ENCODE measurements at regions not wholly inside any gene's neighbourhood (a gene's known extent, or its start where the extent isn't known, plus 50 kb on each side); places are given as distances from the start of the nearest gene placed in this dataset.
"Not testable (repeated sequence)": the region's sequence is repeated elsewhere in the genome, so short reads cannot be mapped to it uniquely, and the experiment has no call there.

DNA sequence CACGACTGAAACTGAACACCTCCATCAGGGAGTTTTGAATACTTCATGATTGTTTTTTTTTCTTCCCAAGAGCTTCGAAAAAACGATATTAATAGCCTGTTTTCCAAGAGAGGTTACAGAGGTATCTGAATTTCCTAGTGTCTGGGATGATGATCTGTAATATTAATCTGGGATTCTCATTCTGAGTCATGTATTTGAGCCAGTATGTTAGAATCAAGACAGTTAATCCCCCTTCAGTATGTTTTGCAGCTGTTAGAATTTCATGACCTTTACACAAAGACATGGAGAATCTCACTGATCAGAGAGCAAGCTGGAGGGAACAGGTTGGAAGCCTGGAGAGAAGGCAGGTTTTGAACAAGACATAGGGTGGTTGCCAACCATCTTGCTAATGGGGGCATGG lies 234.5 kb upstream of the GAP43 start:
- DNase-seq (ENCODE audit: low spot score): no peak

GRCh38 chr3:115396801-115397200 lies 226.5 kb upstream of the GAP43 start:
- DNase-seq (ENCODE audit: low spot score): no peak

DNA sequence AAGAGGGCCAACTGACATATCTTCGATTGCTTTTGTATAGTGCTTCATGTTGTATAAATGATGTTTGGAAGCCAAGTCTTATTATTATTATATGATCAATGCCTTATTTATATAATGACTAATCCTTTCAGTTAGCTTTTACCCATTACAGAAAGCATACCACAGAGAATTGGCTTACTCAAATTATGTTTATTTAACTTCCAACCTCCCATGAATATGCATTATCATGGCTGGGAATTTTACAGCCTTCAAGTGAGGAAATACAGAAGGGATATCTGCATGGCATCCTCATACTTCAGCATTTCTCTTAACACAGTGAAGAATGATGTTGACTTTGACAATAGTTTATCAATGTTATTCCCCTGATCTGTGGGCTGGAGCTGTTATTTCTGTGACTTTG lies 225.9 kb upstream of the GAP43 start:
- no peak for DNase-seq (ENCODE audit: low spot score)

GRCh38 chr3:115398506-115398905 lies 224.8 kb upstream of the GAP43 start:
- DNase-seq (ENCODE audit: low spot score): no peak

- DNase-seq (ENCODE audit: low spot score): no peak
Measured at GRCh38 chr3:115399750-115400149, 223.6 kb upstream of the GAP43 start.

- DNase-seq (ENCODE audit: low spot score): no peak
Measured at GRCh38 chr3:115401298-115401697, 222.0 kb upstream of the GAP43 start.

DNA sequence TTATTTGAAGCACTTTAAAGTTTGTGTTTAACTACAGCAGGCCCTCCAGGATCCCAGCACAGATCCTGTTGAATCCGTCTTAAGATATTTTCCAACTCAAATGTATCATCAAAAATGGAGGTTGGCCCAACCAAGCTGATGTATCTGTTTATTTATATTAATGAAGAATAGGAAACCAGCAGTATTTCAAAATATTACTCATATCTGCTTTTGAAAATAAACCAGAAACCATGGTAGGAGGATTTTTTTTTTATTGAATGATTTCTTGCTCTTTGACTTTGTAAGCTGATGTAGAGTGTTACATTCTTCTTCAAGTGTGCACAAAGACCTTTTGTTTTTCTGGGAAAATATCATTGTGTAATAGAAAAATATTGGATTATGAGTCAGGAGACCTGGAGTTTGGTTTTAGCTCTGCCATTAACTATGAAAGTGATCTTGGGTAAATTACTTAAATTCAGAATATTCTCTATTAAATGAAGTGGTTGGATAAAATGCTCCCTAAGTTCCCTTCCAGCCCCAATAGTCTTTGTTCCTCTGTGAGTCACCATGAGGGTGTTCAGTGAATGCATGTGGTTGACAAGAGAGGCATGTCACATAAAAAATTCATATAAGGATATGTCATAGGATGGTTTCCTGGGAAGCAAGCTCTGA lies 221.3 kb upstream of the GAP43 start:
- DNase-seq (ENCODE audit: low spot score): peak; percentile 1

GRCh38 chr3:115402651-115403050 lies 220.7 kb upstream of the GAP43 start:
- no peak for DNase-seq (ENCODE audit: low spot score)

GRCh38 chr3:115403786-115404185 lies 219.5 kb upstream of the GAP43 start:
- no peak for DNase-seq (ENCODE audit: low spot score)

GRCh38 chr3:115409596-115409995 lies 213.7 kb upstream of the GAP43 start:
- no peak for DNase-seq (ENCODE audit: low spot score)

DNA sequence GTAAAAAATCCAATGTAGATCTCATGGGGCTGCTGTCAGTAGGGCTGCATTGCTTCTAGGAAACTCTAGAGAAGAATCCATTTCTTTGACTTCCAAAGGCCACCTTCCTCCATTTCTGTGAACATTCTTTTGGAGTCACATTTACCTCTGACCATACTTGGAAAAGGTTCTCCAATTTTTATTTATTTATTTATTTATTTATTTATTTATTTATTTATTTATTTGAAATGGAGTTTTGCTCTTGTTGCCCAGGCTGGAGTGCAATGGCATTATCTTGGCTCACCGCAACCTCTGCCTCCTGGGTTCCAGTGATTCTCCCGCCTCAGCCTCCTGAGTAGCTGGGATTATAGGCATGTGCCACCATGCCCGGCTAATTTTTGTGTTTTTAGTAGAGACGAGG lies 208.7 kb upstream of the GAP43 start:
- DNase-seq (ENCODE audit: low spot score): not testable (repeated sequence)

GRCh38 chr3:115415246-115415996 lies 207.9 kb upstream of the GAP43 start:
- no peak for DNase-seq (ENCODE audit: low spot score)

DNA sequence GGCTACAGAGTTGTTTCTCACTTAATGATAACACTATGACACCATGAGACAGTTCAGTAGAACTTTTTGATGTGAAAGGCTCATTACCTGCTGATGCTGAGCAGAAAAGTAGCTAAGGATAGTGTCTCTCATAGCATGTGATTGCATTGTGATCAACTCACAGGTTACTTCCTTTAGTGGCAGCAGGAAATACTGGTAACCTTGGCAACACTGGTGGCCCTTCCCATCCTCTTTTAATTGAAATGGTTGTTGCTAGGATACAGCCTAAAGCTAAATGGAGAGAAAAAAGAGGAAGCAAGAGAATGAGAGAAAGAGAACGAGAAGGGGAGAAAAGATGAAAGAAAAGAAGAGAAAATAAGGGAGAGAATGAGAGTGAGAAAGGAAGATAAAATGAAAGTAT lies 204.7 kb upstream of the GAP43 start:
- no peak for DNase-seq (ENCODE audit: low spot score)

GRCh38 chr3:115420086-115420485 lies 203.2 kb upstream of the GAP43 start:
- DNase-seq (ENCODE audit: low spot score): no peak

DNA sequence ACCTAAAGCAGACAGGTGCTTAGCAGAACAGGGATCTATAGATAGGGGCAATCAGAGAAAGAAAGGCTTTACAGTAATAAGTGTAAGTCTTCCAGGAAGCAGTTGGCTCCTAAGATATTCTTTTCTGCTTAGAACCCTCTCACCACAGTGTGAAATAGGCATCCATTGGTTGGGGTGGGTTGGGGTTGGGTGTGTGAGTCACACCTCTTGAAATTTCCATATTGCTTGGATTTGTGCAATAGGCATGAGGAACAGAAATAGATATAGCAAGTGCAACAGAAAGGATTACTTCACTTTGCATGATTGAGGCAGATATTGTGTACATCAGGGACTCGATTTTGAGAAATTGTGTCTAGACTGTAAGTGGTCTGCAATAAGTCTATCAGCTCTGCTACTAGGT lies 200.1 kb upstream of the GAP43 start:
- DNase-seq (ENCODE audit: low spot score): no peak

GRCh38 chr3:115428841-115429240 lies 194.5 kb upstream of the GAP43 start:
- no peak for DNase-seq (ENCODE audit: low spot score)

DNA sequence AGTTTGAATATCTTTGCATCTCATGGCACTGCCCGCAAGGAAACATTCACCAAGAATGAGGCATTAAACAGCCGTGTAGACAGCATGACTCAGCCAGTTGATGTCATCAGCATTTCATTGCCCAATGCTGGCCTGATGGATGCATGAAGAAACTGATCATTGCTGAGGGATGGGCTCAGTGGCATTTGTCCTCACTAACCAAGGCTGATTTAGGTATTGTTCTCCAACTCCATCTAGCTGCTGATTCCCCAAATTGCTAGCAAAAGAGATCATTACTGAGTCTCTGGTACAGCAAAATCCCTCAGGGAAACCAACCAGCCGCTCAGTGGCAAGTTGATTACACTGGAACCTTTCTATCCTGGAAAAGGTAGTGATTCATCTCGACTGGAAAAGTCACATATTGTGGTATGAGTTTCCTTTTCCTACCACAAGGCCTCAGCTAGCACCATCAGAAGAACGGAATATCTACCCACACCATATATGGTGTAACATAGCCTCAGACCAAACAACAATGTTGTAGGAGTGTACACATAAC lies 186.5 kb upstream of the GAP43 start:
- DNase-seq (ENCODE audit: low spot score): no peak

DNA sequence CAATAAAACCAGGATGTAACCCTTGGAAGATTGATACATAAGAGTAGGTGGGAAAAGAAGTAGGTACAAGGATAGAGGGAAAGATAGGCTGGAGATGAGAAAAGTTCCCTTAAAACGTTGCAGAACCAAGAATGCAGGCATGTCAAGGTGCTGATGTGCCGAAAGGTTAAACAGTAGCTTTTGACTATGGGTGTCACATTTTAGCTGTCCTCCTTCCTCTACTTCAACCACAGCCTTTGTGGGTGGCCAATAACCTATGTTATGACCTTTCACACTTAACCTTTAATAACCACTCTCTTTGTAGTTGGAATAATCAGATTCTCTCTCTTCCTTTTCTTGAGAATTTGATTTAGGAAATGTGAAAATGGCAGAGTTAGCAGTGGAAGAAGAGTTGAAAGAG lies 184.5 kb upstream of the GAP43 start:
- DNase-seq (ENCODE audit: low spot score): no peak

GRCh38 chr3:115445559-115445958 lies 177.8 kb upstream of the GAP43 start:
- DNase-seq (ENCODE audit: low spot score): no peak

- no peak for DNase-seq (ENCODE audit: low spot score)
Measured at GRCh38 chr3:115448851-115449250, 174.5 kb upstream of the GAP43 start.

DNA sequence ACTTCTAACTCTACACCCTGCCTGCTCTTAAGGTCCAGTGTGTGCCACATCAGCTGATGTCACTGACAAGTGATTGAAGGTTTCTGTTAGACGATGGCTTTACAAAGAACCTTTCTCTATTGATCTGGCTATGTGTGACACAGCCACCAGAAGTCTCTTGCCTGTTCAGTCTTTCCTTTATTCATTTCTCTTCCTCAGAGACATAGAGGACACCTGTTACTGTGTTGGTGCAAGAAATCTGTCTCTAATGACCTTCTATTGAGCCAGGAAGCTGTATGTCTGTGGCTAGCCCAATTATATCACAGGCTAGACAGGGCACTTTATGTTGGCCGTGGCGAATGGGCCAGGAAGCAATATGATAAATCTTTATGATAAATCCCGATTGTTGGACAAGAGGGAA lies 173.3 kb upstream of the GAP43 start:
- no peak for DNase-seq (ENCODE audit: low spot score)

DNA sequence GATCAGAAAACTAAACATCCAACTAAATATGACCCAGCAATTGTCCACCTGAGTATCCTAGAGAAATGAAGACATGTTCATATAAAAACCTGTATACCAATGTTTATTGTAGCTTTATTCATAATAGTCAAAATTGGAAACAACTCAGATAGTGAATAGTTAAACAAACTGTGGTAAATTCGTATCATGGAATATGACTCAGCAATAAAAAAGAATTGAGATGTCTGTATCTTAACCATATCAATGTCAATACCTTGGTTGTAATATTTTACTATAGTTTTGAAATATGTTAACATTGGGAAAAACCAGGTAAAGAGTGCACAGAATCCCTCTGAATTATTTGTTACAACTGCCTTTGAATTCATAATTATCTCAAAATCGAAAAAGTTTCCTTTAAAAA lies 159.3 kb upstream of the GAP43 start:
- DNase-seq (ENCODE audit: low spot score): no peak

DNA sequence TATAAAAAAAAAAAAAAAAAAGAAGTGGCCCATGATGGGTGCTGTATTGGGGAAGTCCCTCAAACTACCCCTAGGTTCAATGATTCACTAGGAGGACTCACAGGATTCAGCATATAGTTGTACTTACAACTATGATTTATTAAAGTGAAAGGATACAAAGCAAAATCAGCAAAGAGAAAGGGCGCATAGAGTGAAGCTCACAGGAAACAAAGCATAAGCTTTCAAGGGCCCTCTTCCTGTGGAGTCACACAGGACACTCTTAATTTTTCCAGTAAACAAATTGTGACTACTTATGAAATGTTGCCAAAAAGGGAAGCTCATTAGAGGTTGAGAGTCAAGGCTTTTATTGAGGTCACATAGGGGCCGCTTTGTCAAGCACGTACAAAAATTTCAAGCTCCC lies 153.7 kb upstream of the GAP43 start:
- no peak for DNase-seq (ENCODE audit: low spot score)

DNA sequence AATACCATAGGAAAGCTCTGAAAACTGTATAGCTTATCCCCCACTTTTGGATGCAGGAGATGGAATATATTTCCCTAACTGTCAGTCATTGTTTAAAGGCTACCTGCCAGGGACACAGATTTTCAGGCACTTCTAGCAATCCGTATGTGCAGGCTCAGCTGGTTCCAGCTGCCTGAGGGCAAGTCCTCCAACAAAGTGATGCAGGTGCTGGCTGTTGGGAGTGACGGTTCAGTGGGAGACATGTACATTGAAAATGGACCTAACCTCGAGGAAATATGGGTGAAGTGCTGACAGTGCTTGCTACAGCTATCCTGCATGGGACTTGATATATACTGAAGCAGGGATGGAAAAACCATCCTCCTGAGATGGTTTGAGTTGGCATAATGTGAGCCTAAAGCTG lies 153.1 kb upstream of the GAP43 start:
- no peak for DNase-seq (ENCODE audit: low spot score)
